GM12864 (cell line): ENCODE measurements at regions not wholly inside any gene's neighbourhood (a gene's known extent, or its start where the extent isn't known, plus 50 kb on each side); places are given as distances from the start of the nearest gene placed in this dataset.
A peak's percentile ranks its signal among the peaks of the same experiment; 100 is the strongest.

Experiments used
- DNase-seq: peaks from one replicate; pipeline ENCODE4 v3.0.0-alpha.2; 2011; ENCODE audit warnings: low read depth
- H3K4me3 ChIP-seq: 2 replicates; pipeline ENCODE4 v1.5.1; 2011; ENCODE audit warnings: mild to moderate bottlenecking, low read depth, low read length, control low read depth
- TF ChIP-seq, protein P1 (sequence below): IDR thresholded peaks from 2 replicates; pipeline ENCODE4 v1.5.1; 2011; ENCODE audit warnings: low read depth, mild to moderate bottlenecking, moderate library complexity, low read length, control low read depth, inconsistent platforms; ENCODE audit errors: missing control alignments

DNA sequence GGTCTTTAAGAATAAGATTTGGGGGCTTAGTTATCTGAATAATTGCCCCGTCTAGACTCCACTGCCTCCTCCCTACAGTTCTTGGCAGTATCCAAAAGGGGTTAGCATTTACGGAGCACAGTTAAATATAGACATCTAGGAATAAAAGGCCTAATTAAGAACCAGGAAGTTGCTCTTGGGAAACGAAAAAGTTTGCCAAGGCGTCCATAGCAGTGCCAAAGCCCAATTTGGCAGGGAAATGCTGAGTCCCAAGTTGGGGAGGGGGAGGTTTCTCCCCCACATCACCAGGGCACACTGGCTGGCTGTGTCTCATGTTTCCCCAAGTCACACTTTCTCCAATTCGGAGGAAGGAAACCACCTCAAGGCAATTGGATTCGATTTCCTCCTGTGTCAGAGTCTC lies 338.7 kb downstream of the FBXW7 start:
- TF ChIP-seq, protein P1, sequence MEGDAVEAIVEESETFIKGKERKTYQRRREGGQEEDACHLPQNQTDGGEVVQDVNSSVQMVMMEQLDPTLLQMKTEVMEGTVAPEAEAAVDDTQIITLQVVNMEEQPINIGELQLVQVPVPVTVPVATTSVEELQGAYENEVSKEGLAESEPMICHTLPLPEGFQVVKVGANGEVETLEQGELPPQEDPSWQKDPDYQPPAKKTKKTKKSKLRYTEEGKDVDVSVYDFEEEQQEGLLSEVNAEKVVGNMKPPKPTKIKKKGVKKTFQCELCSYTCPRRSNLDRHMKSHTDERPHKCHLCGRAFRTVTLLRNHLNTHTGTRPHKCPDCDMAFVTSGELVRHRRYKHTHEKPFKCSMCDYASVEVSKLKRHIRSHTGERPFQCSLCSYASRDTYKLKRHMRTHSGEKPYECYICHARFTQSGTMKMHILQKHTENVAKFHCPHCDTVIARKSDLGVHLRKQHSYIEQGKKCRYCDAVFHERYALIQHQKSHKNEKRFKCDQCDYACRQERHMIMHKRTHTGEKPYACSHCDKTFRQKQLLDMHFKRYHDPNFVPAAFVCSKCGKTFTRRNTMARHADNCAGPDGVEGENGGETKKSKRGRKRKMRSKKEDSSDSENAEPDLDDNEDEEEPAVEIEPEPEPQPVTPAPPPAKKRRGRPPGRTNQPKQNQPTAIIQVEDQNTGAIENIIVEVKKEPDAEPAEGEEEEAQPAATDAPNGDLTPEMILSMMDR = no peak
- DNase-seq = no peak
- H3K4me3 ChIP-seq = no peak overlapping the region

DNA sequence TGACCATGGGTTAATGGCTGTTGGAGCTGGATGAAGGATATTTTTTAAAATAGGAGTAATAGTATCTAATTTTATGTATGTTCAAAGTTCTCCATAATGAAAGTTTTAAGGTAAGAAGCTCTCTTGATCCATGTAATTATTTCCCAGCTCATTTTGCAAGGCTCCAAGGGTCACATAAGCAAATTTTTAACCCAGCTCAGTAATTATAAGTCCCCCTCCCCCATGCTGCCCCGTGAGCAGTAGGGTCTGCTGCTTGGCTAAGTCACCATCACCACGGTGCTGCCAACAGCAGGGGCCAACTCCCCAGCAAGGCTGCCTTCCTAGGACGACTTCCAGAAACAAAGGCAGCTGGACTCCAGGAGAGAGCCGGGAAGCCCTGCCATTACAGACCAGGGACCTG lies 340.0 kb downstream of the FBXW7 start:
- H3K4me3 ChIP-seq = no peak overlapping the region
- TF ChIP-seq, protein P1 = no peak
- DNase-seq = no peak

DNA sequence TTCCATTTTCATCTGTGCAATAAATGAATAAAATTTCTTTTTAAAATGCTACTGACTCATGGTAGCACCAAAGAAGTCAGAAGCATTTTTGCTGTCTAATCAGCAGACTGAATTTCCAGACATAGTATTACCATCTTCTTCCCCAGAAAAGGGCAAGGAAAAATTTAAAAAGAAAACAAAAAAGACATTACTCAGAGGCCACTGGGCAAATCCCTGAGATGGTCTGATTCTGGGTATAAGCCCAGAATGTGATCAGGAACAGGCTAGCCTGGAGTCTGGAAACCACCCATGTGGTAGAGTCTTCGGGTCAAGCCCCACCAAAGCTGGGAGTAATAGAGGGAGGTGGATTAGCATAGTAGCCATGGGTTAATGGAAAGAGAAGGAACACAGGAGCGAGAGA lies 342.8 kb downstream of the FBXW7 start:
- no peak for DNase-seq
- H3K4me3 ChIP-seq = no peak overlapping the region
- TF ChIP-seq, protein P1 = no peak

DNA sequence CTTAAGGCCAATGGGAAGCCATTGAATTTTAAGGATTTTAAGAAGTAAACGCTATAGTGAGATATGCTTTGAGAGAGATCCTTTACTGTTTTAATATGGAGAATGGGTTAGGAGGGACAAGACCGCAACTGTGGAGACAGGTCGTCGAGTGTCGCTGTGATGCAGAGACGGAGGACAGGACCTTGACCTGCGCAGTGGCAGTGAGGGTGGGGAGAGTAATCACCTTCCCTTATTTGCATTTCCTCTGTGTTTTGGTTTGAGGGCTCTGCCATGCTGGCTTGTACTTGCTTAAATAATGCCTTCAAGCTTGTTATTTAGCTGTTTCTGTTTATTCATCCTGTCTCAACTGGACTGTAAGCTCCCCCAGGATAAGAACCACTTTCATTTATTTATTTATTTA lies 345.0 kb downstream of the FBXW7 start:
- DNase-seq = no peak
- TF ChIP-seq, protein P1 = no peak

DNA sequence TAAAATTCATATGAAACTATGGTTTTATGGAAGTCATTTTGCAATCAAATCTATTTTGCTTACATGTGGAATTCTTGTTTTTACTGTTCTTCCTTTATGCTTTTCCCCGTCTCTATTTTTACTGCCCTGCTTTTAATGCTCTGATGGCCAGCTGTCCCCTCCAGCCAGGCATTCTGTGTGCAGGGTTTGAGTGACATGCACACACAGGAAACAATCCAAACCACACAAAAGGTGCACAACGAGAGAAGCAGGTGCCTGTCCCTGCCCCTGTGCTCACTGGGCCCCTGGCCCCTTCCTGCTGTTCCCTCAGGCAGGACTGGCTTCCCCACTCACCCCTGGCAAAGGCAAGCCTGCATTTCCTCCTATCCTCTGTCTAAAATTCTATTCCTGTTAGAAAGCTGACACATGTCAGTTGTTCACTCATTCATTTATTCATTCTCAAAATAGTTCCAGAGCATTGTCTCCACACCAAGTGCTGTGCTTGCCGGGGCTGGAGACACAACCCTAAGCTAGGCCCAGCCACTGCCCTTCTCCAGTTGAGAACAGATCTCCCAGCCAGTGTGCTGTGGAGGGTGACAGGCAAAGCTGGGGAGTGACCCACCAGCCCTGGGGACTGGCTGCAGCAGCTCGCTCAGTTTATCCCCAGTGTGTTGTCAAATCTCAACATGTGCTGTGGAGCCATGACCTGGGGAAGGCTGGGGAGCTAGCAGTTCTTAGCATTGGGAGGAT lies 346.3 kb downstream of the FBXW7 start:
- peak; percentile 30 for DNase-seq
- TF ChIP-seq, protein P1 = no peak
- H3K4me3 ChIP-seq = no peak overlapping the region

More for the DNA sequence above, 345.0 kb downstream of the FBXW7 start:
- H3K4me3 ChIP-seq = no peak overlapping the region

DNA sequence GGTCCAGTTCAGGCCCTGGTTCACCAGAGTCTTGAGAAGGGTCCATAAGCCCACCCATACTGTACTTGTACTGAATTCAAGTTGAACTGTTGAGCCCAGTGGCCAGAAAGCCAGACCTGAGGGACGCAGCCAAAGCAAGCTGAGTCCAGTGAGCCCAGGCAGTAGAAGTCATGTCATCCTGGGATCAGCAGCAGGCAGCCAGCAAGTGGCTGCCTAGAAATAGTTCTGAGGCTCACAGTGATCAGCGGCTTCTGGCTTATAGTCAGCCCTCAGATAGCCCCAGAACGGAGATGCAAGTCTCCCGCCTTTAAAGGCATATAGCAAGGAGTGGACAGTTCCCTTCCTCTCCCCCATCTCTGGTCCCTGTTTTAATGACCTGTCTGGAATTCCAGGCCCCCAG lies 347.1 kb downstream of the FBXW7 start:
- TF ChIP-seq, protein P1 = no peak
- DNase-seq = no peak
- no peak overlapping the region for H3K4me3 ChIP-seq

DNA sequence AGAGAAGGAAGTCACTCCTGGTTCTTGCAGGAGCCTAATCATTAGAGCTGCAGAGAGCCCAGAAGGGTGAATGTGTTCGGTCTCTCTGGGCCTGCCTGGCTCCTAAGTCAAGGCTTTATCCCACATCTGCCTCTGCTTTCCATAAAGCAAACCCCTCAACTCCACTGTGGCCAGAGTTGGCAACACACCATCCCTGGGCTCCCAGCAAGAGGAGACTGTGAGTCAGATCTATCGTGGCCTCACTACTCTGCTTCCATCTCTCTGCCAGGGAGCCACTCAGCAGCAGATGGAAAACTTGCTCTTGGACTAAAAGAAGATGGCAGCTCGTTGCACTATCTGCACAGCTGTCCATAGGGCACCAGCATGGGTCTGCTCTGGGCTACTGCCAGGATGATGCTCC lies 348.2 kb downstream of the FBXW7 start:
- no peak overlapping the region for H3K4me3 ChIP-seq
- DNase-seq = no peak
- TF ChIP-seq, protein P1 = no peak
